Peyer's patch (tissue), 4 donors: ENCODE measurements at regions not wholly inside any gene's neighbourhood (a gene's known extent, or its start where the extent isn't known, plus 50 kb on each side); places are given as distances from the start of the nearest gene placed in this dataset.
"Not testable (repeated sequence)": the region's sequence is repeated elsewhere in the genome, so short reads cannot be mapped to it uniquely, and the experiment has no call there.

Experiments used
- DNase-seq, 3 donors: peaks; one replicate each; pipeline ENCODE4 v3.0.0-alpha.2; 2017 to 2019
- H3K27ac ChIP-seq, 4 donors: fragments of 200-600 bp; sonication (generic); one replicate each; pipeline ENCODE4 v1.5.1; 2016 to 2019
- H3K27me3 ChIP-seq, 2 donors: fragments of 200-600 bp; sonication (generic); one replicate each; pipeline ENCODE4 v1.5.1; 2019
- H3K36me3 ChIP-seq, 3 donors: fragments of 200-600 bp; sonication (generic); one replicate each; pipeline ENCODE4 v1.5.1; 2016 to 2019
- H3K4me1 ChIP-seq, 4 donors: fragments of 200-600 bp; sonication (generic); one replicate each; pipeline ENCODE4 v1.5.1; 2016 to 2019
- H3K4me3 ChIP-seq, 4 donors: fragments of 200-600 bp; sonication (generic); 1 replicate in 3 of 4; 2 replicates in 1 of 4; pipeline ENCODE4 v1.5.1; 2016 to 2019; ENCODE audit warnings: mild to moderate bottlenecking in 1 of 4
- H3K9me3 ChIP-seq, 4 donors: fragments of 200-600 bp; sonication (generic); one replicate each; pipeline ENCODE4 v1.5.1; 2016 to 2019; ENCODE audit warnings: mild to moderate bottlenecking in 1 of 4
- CTCF ChIP-seq, 6 experiments: fragments of 450-650 bp in 4 of 6; fragments of 200-600 bp in 2 of 6; sonication (generic) in 1 of 6; IDR thresholded peaks; one replicate each; pipeline ENCODE4 v1.5.1; 2017 to 2019; ENCODE audit warnings: antibody characterized with exemption in 6 of 6, mild to moderate bottlenecking in 3 of 6, moderate library complexity in 1 of 6
- POLR2A ChIP-seq, 2 donors: fragments of 450-650 bp; IDR thresholded peaks; one replicate each; pipeline ENCODE4 v1.5.1; 2017; ENCODE audit warnings: antibody characterized with exemption in 2 of 2, mild to moderate bottlenecking in 2 of 2, moderate library complexity in 2 of 2

GRCh38 chr13:73656863-73657262, 477.3 kb downstream of the KLF12 start:
- no peak overlapping the region for H3K27ac ChIP-seq
- no peak overlapping the region for H3K4me3 ChIP-seq
- no peaks in the 10 kb centered on the region for H3K9me3 ChIP-seq
- H3K27me3 ChIP-seq, result no peaks in the 10 kb centered on the region
- H3K4me1 ChIP-seq, result no peaks in the 10 kb centered on the region
- no peak for DNase-seq
- TF ChIP-seq CTCF (IDR thresholded peaks at IDR 0.05), result no peak
- no peak for TF ChIP-seq POLR2A (IDR thresholded peaks at IDR 0.05)
- no peaks in the 10 kb centered on the region for H3K36me3 ChIP-seq

DNA sequence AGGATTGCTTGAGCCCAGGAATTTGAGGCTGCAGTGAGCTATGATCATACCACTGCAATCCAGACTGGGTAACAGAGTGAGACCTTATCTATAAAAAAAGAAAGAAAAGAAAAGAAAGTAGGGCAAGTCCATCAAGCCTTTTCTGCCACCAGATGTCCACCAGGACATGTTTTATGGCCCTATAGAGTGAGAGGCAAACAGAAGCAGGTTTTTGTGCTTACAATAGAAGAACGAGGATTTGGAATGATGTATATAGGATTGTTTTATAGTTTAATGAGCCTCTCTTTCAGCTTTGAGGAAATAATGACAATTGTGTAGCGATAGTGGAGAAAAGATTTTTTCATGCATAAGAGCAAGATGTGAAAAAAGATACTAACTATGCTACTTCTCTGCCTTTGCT, 480.5 kb downstream of the KLF12 start:
- H3K9me3 ChIP-seq, result no peaks in the 10 kb centered on the region
- DNase-seq, result no peak
- no peak overlapping the region for H3K4me3 ChIP-seq
- H3K27me3 ChIP-seq, result no peaks in the 10 kb centered on the region
- no peak overlapping the region for H3K27ac ChIP-seq
- no peaks in the 10 kb centered on the region for H3K4me1 ChIP-seq
- no peaks in the 10 kb centered on the region for H3K36me3 ChIP-seq
- no peak for TF ChIP-seq CTCF (IDR thresholded peaks at IDR 0.05)
- TF ChIP-seq POLR2A (IDR thresholded peaks at IDR 0.05), result no peak

DNA sequence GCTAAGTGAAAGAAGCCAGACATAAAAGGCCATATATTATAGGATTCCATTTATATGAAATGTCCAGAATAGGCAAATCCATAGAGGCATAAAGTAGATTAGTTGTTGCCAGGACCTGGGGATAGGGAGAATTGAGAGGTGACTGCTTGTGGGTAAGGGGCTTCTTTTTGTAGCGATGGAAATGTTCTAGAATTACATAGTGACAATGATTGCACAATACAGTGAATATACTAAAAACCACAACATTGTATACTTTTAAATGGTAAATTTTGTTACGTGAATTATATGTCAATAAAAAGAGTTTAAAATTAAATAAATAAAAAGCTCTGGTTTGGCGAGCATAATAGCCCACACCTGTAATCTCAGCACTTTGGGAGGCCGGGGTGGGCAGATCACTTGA, 486.8 kb downstream of the KLF12 start:
- Histone ChIP-seq H3K4me1 (no peaks in the 10 kb centered on the region), H3K27me3 (no peaks in the 10 kb centered on the region), H3K4me3 (no peak overlapping the region), H3K9me3 (no peaks in the 10 kb centered on the region), H3K36me3 (no peaks in the 10 kb centered on the region), H3K27ac (no peak overlapping the region)
- no peak for DNase-seq
- no peak for TF ChIP-seq CTCF (IDR thresholded peaks at IDR 0.05)
- no peak for TF ChIP-seq POLR2A (IDR thresholded peaks at IDR 0.05)

GRCh38 chr13:73640476-73641179, 493.6 kb downstream of the KLF12 start:
- not testable (repeated sequence) for H3K4me1 ChIP-seq, DNase-seq, H3K27ac ChIP-seq, H3K36me3 ChIP-seq, H3K27me3 ChIP-seq, H3K4me3 ChIP-seq, H3K9me3 ChIP-seq

DNA sequence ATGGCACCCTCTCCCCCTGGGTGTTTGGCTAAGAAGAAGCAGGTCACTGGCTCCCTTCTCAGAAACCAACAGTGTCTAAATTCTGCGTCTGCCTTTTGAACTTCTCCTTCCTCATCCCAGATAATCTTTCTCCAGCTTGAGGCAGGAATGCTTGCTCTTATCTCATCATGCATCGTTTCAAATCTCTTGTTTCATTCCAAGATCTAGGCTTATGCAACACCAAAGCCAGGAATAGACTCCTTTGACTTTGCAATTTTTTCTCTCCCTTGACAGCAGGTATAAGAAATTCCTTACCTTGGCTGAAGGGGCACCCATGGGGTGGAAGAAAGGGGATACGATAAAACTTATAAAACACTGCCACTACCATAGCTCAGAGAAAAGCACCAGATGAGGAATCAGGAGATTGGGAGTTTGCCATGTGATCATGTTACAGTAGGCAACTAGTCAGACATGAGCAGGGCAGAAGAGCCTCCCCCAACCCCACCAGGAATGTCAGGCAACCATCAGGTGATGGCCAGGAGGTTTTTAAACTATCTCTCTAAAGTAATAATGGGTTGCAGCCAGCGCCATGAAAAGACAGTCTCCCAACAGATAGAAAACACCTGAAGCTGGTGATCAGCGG, 498.9 kb downstream of the KLF12 start:
- H3K36me3 ChIP-seq, result no peaks in the 10 kb centered on the region
- H3K4me3 ChIP-seq, result no peak overlapping the region
- no peaks in the 10 kb centered on the region for H3K9me3 ChIP-seq
- no peak for TF ChIP-seq CTCF (IDR thresholded peaks at IDR 0.05)
- TF ChIP-seq POLR2A (IDR thresholded peaks at IDR 0.05), result no peak
- H3K4me1 ChIP-seq, result no peaks in the 10 kb centered on the region
- no peak overlapping the region for H3K27ac ChIP-seq
- no peaks in the 10 kb centered on the region for H3K27me3 ChIP-seq
- DNase-seq, result no peak

GRCh38 chr13:73633817-73634460, 500.3 kb downstream of the KLF12 start:
- H3K27me3 ChIP-seq, result no peaks in the 10 kb centered on the region
- H3K4me1 ChIP-seq, result no peaks in the 10 kb centered on the region
- TF ChIP-seq POLR2A (IDR thresholded peaks at IDR 0.05) (no peak), CTCF (IDR thresholded peaks at IDR 0.05) (no peak)
- DNase-seq, result no peak
- no peak overlapping the region for H3K27ac ChIP-seq
- no peak overlapping the region for H3K4me3 ChIP-seq
- no peaks in the 10 kb centered on the region for H3K9me3 ChIP-seq
- no peaks in the 10 kb centered on the region for H3K36me3 ChIP-seq
